Left lobe of liver (tissue), 2 donors: ENCODE measurements at regions not wholly inside any gene's neighbourhood (a gene's known extent, or its start where the extent isn't known, plus 50 kb on each side); places are given as distances from the start of the nearest gene placed in this dataset.
"Not testable (repeated sequence)": the region's sequence is repeated elsewhere in the genome, so short reads cannot be mapped to it uniquely, and the experiment has no call there.

Experiments
- ATAC-seq: fragments of 200-7000 bp; cut with Tn5 transposase; one replicate; pipeline ENCODE4 v1.9.1; 2020; ENCODE audit warnings: mild to moderate bottlenecking, moderate library complexity
- DNase-seq: peaks from one replicate; pipeline ENCODE4 v3.0.0-alpha.2; 2020; ENCODE audit warnings: low spot score
- donor health status: DM: no; HTN: no; CAD: no; lungs with moderate emphysema.
- donor health status: DM: no; HTN: yes; CAD: no.

- ATAC-seq (no peak), DNase-seq (no peak)
Measured at GRCh38 chr14:43356382-43356781, 1150.7 kb downstream of the FSCB start.

GRCh38 chr14:43341921-43342320 lies 1165.2 kb downstream of the FSCB start:
- DNase-seq (no peak), ATAC-seq (no peak)

GRCh38 chr14:43338713-43339112 lies 1168.4 kb downstream of the FSCB start:
- no peak for ATAC-seq

GRCh38 chr14:43336351-43336750 lies 1170.7 kb downstream of the FSCB start:
- DNase-seq (no peak), ATAC-seq (no peak)

More at GRCh38 chr14:43338713-43339112, 1168.4 kb downstream of the FSCB start:
- DNase-seq: no peak

GRCh38 chr14:43326501-43327407 lies 1180.3 kb downstream of the FSCB start:
- not testable (repeated sequence) for ATAC-seq, DNase-seq

GRCh38 chr14:43316427-43316826 lies 1190.7 kb downstream of the FSCB start:
- no peak for DNase-seq
- ATAC-seq: no peak

- no peak for ATAC-seq
- DNase-seq: no peak
Measured at GRCh38 chr14:43313719-43314118, 1193.4 kb downstream of the FSCB start.

GRCh38 chr14:43308421-43309110 lies 1198.5 kb downstream of the FSCB start:
- DNase-seq (no peak), ATAC-seq (no peak)

GRCh38 chr14:43307836-43308235 lies 1199.2 kb downstream of the FSCB start:
- no peak for DNase-seq
- ATAC-seq: no peak

- ATAC-seq (no peak), DNase-seq (no peak)
Measured at GRCh38 chr14:43306053-43306452, 1201.0 kb downstream of the FSCB start.

GRCh38 chr14:43297794-43298193 lies 1209.3 kb downstream of the FSCB start:
- DNase-seq (no peak), ATAC-seq (no peak)

GRCh38 chr14:43296061-43296460 lies 1211.0 kb downstream of the FSCB start:
- not testable (repeated sequence) for ATAC-seq, DNase-seq

- DNase-seq (no peak), ATAC-seq (no peak)
Measured at GRCh38 chr14:43285575-43285974, 1221.5 kb downstream of the FSCB start.

GRCh38 chr14:43260056-43260455 lies 1247.0 kb downstream of the FSCB start:
- no peak for ATAC-seq
- no peak for DNase-seq

- ATAC-seq: no peak
- DNase-seq: no peak
Measured at GRCh38 chr14:43258396-43258795, 1248.7 kb downstream of the FSCB start.

GRCh38 chr14:43256996-43257395 lies 1250.1 kb downstream of the FSCB start:
- ATAC-seq, DNase-seq: not testable (repeated sequence)

- ATAC-seq (no peak), DNase-seq (no peak)
Measured at GRCh38 chr14:43252866-43253265, 1254.2 kb downstream of the FSCB start.

- DNase-seq: no peak
- ATAC-seq: no peak
Measured at GRCh38 chr14:43249591-43249990, 1257.5 kb downstream of the FSCB start.

GRCh38 chr14:43249116-43249515 lies 1258.0 kb downstream of the FSCB start:
- no peak for DNase-seq
- ATAC-seq: no peak

GRCh38 chr14:43247877-43248276 lies 1259.2 kb downstream of the FSCB start:
- ATAC-seq: no peak
- DNase-seq: no peak

GRCh38 chr14:43244142-43244625 lies 1262.9 kb downstream of the FSCB start:
- ATAC-seq (no peak), DNase-seq (no peak)

- ATAC-seq (no peak), DNase-seq (no peak)
Measured at GRCh38 chr14:43243168-43243567, 1263.9 kb downstream of the FSCB start.
